Ishikawa (cell line): ENCODE measurements at regions not wholly inside any gene's neighbourhood (a gene's known extent, or its start where the extent isn't known, plus 50 kb on each side); places are given as distances from the start of the nearest gene placed in this dataset.

Experiments used
- CEBPB ChIP-seq: IDR thresholded peaks from 2 replicates; pipeline ENCODE4 v1.6.1; 2012
- CREB1 ChIP-seq: IDR thresholded peaks from 2 replicates; pipeline ENCODE4 v1.6.1; 2012; ENCODE audit warnings: low read depth
- EGR1 ChIP-seq: IDR thresholded peaks from 2 replicates; pipeline ENCODE4 v1.6.1; 2012
- EP300 ChIP-seq: IDR thresholded peaks from 2 replicates; pipeline ENCODE4 v1.6.1; 2012; ENCODE audit warnings: borderline replicate concordance
- FOXM1 ChIP-seq: IDR thresholded peaks from 2 replicates; pipeline ENCODE4 v1.6.1; 2012; ENCODE audit warnings: low read depth, borderline replicate concordance
- MAX ChIP-seq: IDR thresholded peaks from 2 replicates; pipeline ENCODE4 v1.6.1; 2012
- NFIC ChIP-seq: IDR thresholded peaks from 2 replicates; pipeline ENCODE4 v1.6.1; 2012
- RAD21 ChIP-seq: IDR thresholded peaks from 2 replicates; pipeline ENCODE4 v1.6.1; 2012; ENCODE audit warnings: low read depth
- REST ChIP-seq: IDR thresholded peaks from 2 replicates; pipeline ENCODE4 v1.6.1; 2012; ENCODE audit warnings: low read depth, mild to moderate bottlenecking
- TAF1 ChIP-seq: IDR thresholded peaks from 2 replicates; pipeline ENCODE4 v1.6.1; 2012; ENCODE audit warnings: low read depth, mild to moderate bottlenecking
- TCF12 ChIP-seq: IDR thresholded peaks from 2 replicates; pipeline ENCODE4 v1.6.1; 2012; ENCODE audit warnings: low read depth
- TEAD4 ChIP-seq: IDR thresholded peaks from 2 replicates; pipeline ENCODE4 v1.6.1; 2012
- USF1 ChIP-seq: IDR thresholded peaks from 2 replicates; pipeline ENCODE4 v1.6.1; 2012
- YY1 ChIP-seq: IDR thresholded peaks from 2 replicates; pipeline ENCODE4 v1.6.1; 2012; ENCODE audit warnings: low read depth
- ZBTB7A ChIP-seq: IDR thresholded peaks from 2 replicates; pipeline ENCODE4 v1.6.1; 2012; ENCODE audit warnings: low read depth

- TF ChIP-seq TAF1 (no peak), TCF12 (no peak), CREB1 (no peak), EP300 (no peak), USF1 (no peak)
Measured at GRCh38 chr16:55154956-55155355, 169.0 kb upstream of the IRX6 start.

- no peak for TF ChIP-seq RAD21
- TF ChIP-seq MAX, result no peak
- no peak for TF ChIP-seq CEBPB
- TF ChIP-seq TCF12, result no peak
- TF ChIP-seq REST, result no peak
- TF ChIP-seq YY1, result no peak
- no peak for TF ChIP-seq TEAD4
- TF ChIP-seq TAF1, result no peak
- no peak for TF ChIP-seq EGR1
- TF ChIP-seq USF1, result no peak
- TF ChIP-seq NFIC, result no peak
- TF ChIP-seq CREB1, result no peak
- no peak for TF ChIP-seq EP300
- no peak for TF ChIP-seq ZBTB7A
- TF ChIP-seq FOXM1, result no peak
Measured at GRCh38 chr16:55155815-55156214, 168.2 kb upstream of the IRX6 start.

- TF ChIP-seq ZBTB7A, result no peak
- no peak for TF ChIP-seq TAF1
Measured at GRCh38 chr16:55169780-55170179, 154.2 kb upstream of the IRX6 start.

- no peak for TF ChIP-seq RAD21
- TF ChIP-seq YY1, result no peak
- TF ChIP-seq TAF1, result no peak
- TF ChIP-seq TCF12, result no peak
- TF ChIP-seq ZBTB7A, result no peak
- no peak for TF ChIP-seq TEAD4
- TF ChIP-seq FOXM1, result no peak
- no peak for TF ChIP-seq MAX
- no peak for TF ChIP-seq EP300
- no peak for TF ChIP-seq USF1
- TF ChIP-seq CREB1, result no peak
- TF ChIP-seq EGR1, result no peak
- TF ChIP-seq NFIC, result no peak
- TF ChIP-seq REST, result no peak
Measured at GRCh38 chr16:55171241-55171640, 152.8 kb upstream of the IRX6 start.

GRCh38 chr16:55175389-55175788 is 148.6 kb upstream of the IRX6 start:
- TF ChIP-seq REST (no peak), TCF12 (no peak), TEAD4 (no peak), FOXM1 (no peak), MAX (no peak), EP300 (no peak), USF1 (no peak), CEBPB (no peak), CREB1 (no peak), TAF1 (no peak), RAD21 (no peak), YY1 (no peak), ZBTB7A (no peak)
